ENCODE measurements at regions not wholly inside any gene's neighbourhood (a gene's known extent, or its start where the extent isn't known, plus 50 kb on each side); places are given as distances from the start of the nearest gene placed in this dataset.

DNA sequence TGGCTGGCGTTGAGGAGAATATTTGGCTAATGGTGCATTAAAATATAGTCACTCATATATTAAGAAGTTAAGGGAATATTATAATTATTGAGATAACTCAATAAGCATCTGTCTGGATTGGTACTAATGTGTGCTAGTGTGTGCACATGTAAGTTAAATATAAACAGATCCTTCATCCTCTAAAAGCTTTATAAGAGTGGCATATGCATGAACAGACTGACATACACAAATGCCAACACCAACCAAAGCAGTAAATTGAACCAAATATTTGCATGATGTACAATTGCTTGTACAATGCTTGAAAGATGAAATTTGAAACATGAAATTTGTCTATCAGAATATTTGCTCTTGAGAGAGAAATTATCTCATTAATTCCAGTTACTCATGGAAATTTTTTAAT, 344.9 kb downstream of the ADGRL2 start:
- H3K27ac ChIP-seq (ENCODE audit: low read depth, low read length, poor library complexity, severe bottlenecking) = no peak overlapping the region
- ChIA-PET CTCF (no interaction called here), POLR2A (ENCODE audit: low non-redundant PET) (no interaction called here)
- DNase-seq (ENCODE audit: low spot score) = no peak
- H3K4me1 ChIP-seq (ENCODE audit: insufficient read depth, low read length, poor library complexity, severe bottlenecking) = no peaks in the 10 kb centered on the region
- H3K4me3 ChIP-seq (ENCODE audit: low read depth, low read length, poor library complexity, severe bottlenecking) = no peak overlapping the region
- H3K36me3 ChIP-seq (ENCODE audit: insufficient read depth, low read length, poor library complexity, severe bottlenecking) = no peaks in the 10 kb centered on the region
- TF ChIP-seq CTCF (conservative IDR thresholded peaks at IDR 0.05; ENCODE audit: low read depth, low read length) = no peak
- no peak for TF ChIP-seq EZH2 (IDR thresholded peaks at IDR 0.05; ENCODE audit: borderline replicate concordance, low read depth, low read length, poor library complexity, severe bottlenecking)
- no TSS peak for BruUV-seq (replicated peaks)
- H3K9me3 ChIP-seq (ENCODE audit: low read depth, low read length, poor library complexity, severe bottlenecking) = no peaks in the 10 kb centered on the region
- no peaks in the 10 kb centered on the region for H3K27me3 ChIP-seq (replicated peaks; ENCODE audit: insufficient read depth, low read depth, low read length, poor library complexity)
- intact Hi-C loops (cut with micrococcal nuclease; ENCODE audit: unreplicated experiment) = no loop called here

GRCh38 chr1:82143108-82143833, 342.5 kb downstream of the ADGRL2 start:
- intact Hi-C loops (cut with micrococcal nuclease; ENCODE audit: unreplicated experiment) = no loop called here
- Histone ChIP-seq H3K27ac (ENCODE audit: low read depth, low read length, poor library complexity, severe bottlenecking) (no peak overlapping the region), H3K36me3 (ENCODE audit: insufficient read depth, low read length, poor library complexity, severe bottlenecking) (no peaks in the 10 kb centered on the region), H3K9me3 (ENCODE audit: low read depth, low read length, poor library complexity, severe bottlenecking) (no peaks in the 10 kb centered on the region), H3K27me3 (replicated peaks; ENCODE audit: insufficient read depth, low read depth, low read length, poor library complexity) (no peaks in the 10 kb centered on the region), H3K4me3 (ENCODE audit: low read depth, low read length, poor library complexity, severe bottlenecking) (no peak overlapping the region), H3K4me1 (ENCODE audit: insufficient read depth, low read length, poor library complexity, severe bottlenecking) (no peaks in the 10 kb centered on the region)
- CTCF ChIA-PET = no interaction called here
- TF ChIP-seq EZH2 (IDR thresholded peaks at IDR 0.05; ENCODE audit: borderline replicate concordance, low read depth, low read length, poor library complexity, severe bottlenecking) = no peak
- TF ChIP-seq CTCF (conservative IDR thresholded peaks at IDR 0.05; ENCODE audit: low read depth, low read length) = no peak
- POLR2A ChIA-PET (ENCODE audit: low non-redundant PET) = no interaction called here
- no TSS peak for BruUV-seq (replicated peaks)
- peak; percentile 22 for DNase-seq (ENCODE audit: low spot score)

GRCh38 chr1:82141390-82141789, 340.7 kb downstream of the ADGRL2 start:
- POLR2A ChIA-PET (ENCODE audit: low non-redundant PET) = interaction anchor here (0.7 kb wide), 1 partner anchor 217 kb away, joined by 7 read pairs; no protein-coding TSS in a partner anchor

More at GRCh38 chr1:82141390-82141789, 340.7 kb downstream of the ADGRL2 start:
- TF ChIP-seq CTCF (conservative IDR thresholded peaks at IDR 0.05; ENCODE audit: low read depth, low read length) = no peak
- no peak for TF ChIP-seq EZH2 (IDR thresholded peaks at IDR 0.05; ENCODE audit: borderline replicate concordance, low read depth, low read length, poor library complexity, severe bottlenecking)
- H3K4me1 ChIP-seq (ENCODE audit: insufficient read depth, low read length, poor library complexity, severe bottlenecking) = no peaks in the 10 kb centered on the region
- BruUV-seq (replicated peaks) = no TSS peak
- no peak overlapping the region for H3K27ac ChIP-seq (ENCODE audit: low read depth, low read length, poor library complexity, severe bottlenecking)
- no peak overlapping the region for H3K4me3 ChIP-seq (ENCODE audit: low read depth, low read length, poor library complexity, severe bottlenecking)
- no peak for DNase-seq (ENCODE audit: low spot score)
- H3K36me3 ChIP-seq (ENCODE audit: insufficient read depth, low read length, poor library complexity, severe bottlenecking) = no peaks in the 10 kb centered on the region
- H3K27me3 ChIP-seq (replicated peaks; ENCODE audit: insufficient read depth, low read depth, low read length, poor library complexity) = no peaks in the 10 kb centered on the region
- intact Hi-C loops (cut with micrococcal nuclease; ENCODE audit: unreplicated experiment) = no loop called here
- CTCF ChIA-PET = no interaction called here
- no peaks in the 10 kb centered on the region for H3K9me3 ChIP-seq (ENCODE audit: low read depth, low read length, poor library complexity, severe bottlenecking)

Measured in A673 (cell line).